ENCODE measurements at regions not wholly inside any gene's neighbourhood (a gene's known extent, or its start where the extent isn't known, plus 50 kb on each side); places are given as distances from the start of the nearest gene placed in this dataset.

- TF ChIP-seq, protein P1, sequence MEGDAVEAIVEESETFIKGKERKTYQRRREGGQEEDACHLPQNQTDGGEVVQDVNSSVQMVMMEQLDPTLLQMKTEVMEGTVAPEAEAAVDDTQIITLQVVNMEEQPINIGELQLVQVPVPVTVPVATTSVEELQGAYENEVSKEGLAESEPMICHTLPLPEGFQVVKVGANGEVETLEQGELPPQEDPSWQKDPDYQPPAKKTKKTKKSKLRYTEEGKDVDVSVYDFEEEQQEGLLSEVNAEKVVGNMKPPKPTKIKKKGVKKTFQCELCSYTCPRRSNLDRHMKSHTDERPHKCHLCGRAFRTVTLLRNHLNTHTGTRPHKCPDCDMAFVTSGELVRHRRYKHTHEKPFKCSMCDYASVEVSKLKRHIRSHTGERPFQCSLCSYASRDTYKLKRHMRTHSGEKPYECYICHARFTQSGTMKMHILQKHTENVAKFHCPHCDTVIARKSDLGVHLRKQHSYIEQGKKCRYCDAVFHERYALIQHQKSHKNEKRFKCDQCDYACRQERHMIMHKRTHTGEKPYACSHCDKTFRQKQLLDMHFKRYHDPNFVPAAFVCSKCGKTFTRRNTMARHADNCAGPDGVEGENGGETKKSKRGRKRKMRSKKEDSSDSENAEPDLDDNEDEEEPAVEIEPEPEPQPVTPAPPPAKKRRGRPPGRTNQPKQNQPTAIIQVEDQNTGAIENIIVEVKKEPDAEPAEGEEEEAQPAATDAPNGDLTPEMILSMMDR (IDR thresholded peaks at IDR 0.05): no peak
- no peak for TF ChIP-seq POLR2A (IDR thresholded peaks at IDR 0.05)
Observed at GRCh38 chr12:65640489-65640901, 183.8 kb upstream of the HMGA2 start.
